Keratinocyte (primary cell): ENCODE measurements at regions not wholly inside any gene's neighbourhood (a gene's known extent, or its start where the extent isn't known, plus 50 kb on each side); places are given as distances from the start of the nearest gene placed in this dataset.

Experiments
- DNase-seq: peaks from one replicate; pipeline ENCODE4 v3.0.0-alpha.2; 2011; ENCODE audit warnings: low read depth, missing footprints, low spot score
- FAIRE-seq: peaks from 2 replicates; lab custom pipeline; 2011; peaks lifted over from hg19 to GRCh38; lab: Jason Lieb, UNC
- H2AFZ ChIP-seq: 2 replicates; pipeline ENCODE4 v1.6.0; 2012; ENCODE audit warnings: low read length, control low read depth, inconsistent platforms; ENCODE audit not compliant: control insufficient read depth
- H3K27ac ChIP-seq: 2 replicates; pipeline ENCODE4 v1.5.1; 2011; ENCODE audit warnings: low read length; ENCODE audit not compliant: control insufficient read depth, insufficient read depth
- H3K27me3 ChIP-seq: 3 replicates; pipeline ENCODE4 v1.6.0; 2011; ENCODE audit warnings: low read length; ENCODE audit not compliant: control insufficient read depth, insufficient read depth; ENCODE audit errors: extremely low read depth
- H3K36me3 ChIP-seq, 2 experiments: 2 replicates in 1 of 2; 3 replicates in 1 of 2; pipeline ENCODE4 v1.5.1; 2011; ENCODE audit warnings: low read length in 2 of 2, mild to moderate bottlenecking in 1 of 2; ENCODE audit not compliant: control insufficient read depth in 2 of 2, insufficient read depth in 2 of 2; ENCODE audit errors: extremely low read depth in 1 of 2
- H3K4me1 ChIP-seq: 3 replicates; pipeline ENCODE4 v1.5.1; 2011; ENCODE audit warnings: low read length; ENCODE audit not compliant: control insufficient read depth, insufficient read depth; ENCODE audit errors: extremely low read depth
- H3K4me2 ChIP-seq: 3 replicates; pipeline ENCODE4 v1.6.0; 2011; ENCODE audit warnings: low read depth, low read length; ENCODE audit not compliant: control insufficient read depth, insufficient read depth; ENCODE audit errors: extremely low read depth
- H3K4me3 ChIP-seq, 3 experiments: fragments of 200-600 bp in 1 of 3; sonication (generic) in 1 of 3; 2 replicates in 2 of 3; 3 replicates in 1 of 3; pipeline ENCODE4 v1.5.1; 2011 to 2016; ENCODE audit warnings: low read length in 3 of 3, mild to moderate bottlenecking in 3 of 3, control low read depth in 2 of 3, inconsistent platforms in 1 of 3, low read depth in 1 of 3, mixed read lengths in 1 of 3, mixed run types in 1 of 3, moderate library complexity in 1 of 3; ENCODE audit not compliant: control insufficient read depth in 2 of 3, insufficient read depth in 2 of 3; ENCODE audit errors: extremely low read depth in 1 of 3
- H3K79me2 ChIP-seq: 2 replicates; pipeline ENCODE4 v1.6.0; 2012; ENCODE audit warnings: low read length; ENCODE audit not compliant: control insufficient read depth, insufficient read depth
- H3K9ac ChIP-seq: 3 replicates; pipeline ENCODE4 v1.6.0; 2011; ENCODE audit warnings: low read length; ENCODE audit not compliant: control insufficient read depth, insufficient read depth; ENCODE audit errors: extremely low read depth
- H3K9me1 ChIP-seq: 3 replicates; pipeline ENCODE4 v1.6.0; 2011; ENCODE audit warnings: low read length; ENCODE audit not compliant: control insufficient read depth, insufficient read depth; ENCODE audit errors: extremely low read depth
- H3K9me3 ChIP-seq: 2 replicates; pipeline ENCODE4 v1.5.1; 2012; ENCODE audit warnings: low read depth, low read length; ENCODE audit not compliant: control insufficient read depth
- H4K20me1 ChIP-seq: 3 replicates; pipeline ENCODE4 v1.6.0; 2011; ENCODE audit warnings: low read length; ENCODE audit not compliant: control insufficient read depth, insufficient read depth; ENCODE audit errors: extremely low read depth
- EZH2 ChIP-seq: IDR thresholded peaks from one replicate; pipeline ENCODE4 v1.6.1; 2012; ENCODE audit warnings: inconsistent platforms, mild to moderate bottlenecking, low read length, moderate library complexity
- dilution Hi-C: fragments of 300-500 bp; cut with MboI; formaldehyde crosslinking; loops from one replicate; pipeline ENCODE4 v1.7.0; 2020; ENCODE audit warnings: low sequenced_read_pairs; ENCODE audit not compliant: extremely low pct_ligation_motif_present
- TF ChIP-seq, protein P1 (sequence below), 3 experiments: IDR thresholded peaks in 1 of 3; conservative IDR thresholded peaks in 1 of 3; optimal IDR thresholded peaks in 1 of 3; 2 replicates in 2 of 3; 3 replicates in 1 of 3; pipeline versions ENCODE3 to v1.5.1; 2011; ENCODE audit warnings: low read length in 3 of 3, mild to moderate bottlenecking in 3 of 3, moderate library complexity in 2 of 3, control low read depth in 1 of 3, inconsistent platforms in 1 of 3; ENCODE audit not compliant: insufficient read depth in 2 of 3; ENCODE audit errors: extremely low read depth in 1 of 3

DNA sequence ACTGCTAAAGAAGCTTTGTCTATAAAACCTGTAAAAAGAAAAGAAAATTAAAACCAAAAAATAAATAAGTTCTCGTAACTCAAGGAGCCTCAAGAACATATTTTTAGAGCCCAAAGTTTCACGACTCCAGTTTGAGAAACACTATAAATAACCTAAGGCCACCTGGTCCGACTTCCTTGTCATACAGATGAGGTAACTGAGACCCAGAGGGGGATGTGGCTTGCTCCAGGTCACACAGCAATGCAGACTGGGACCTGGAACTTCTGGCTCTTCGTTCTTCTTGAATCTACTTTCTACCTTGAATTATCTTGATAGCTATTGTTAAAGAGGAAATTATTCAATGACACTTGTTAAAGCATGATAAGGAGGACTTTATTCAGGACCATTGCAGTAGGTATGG lies 514.8 kb downstream of the CDK5RAP2 start:
- Histone ChIP-seq H3K9me1 (no peaks in the 10 kb centered on the region), H4K20me1 (no peaks in the 10 kb centered on the region), H3K9ac (no peak overlapping the region), H3K4me3 (no peak overlapping the region), H3K9me3 (no peaks in the 10 kb centered on the region), H3K79me2 (no peaks in the 10 kb centered on the region), H3K36me3 (no peaks in the 10 kb centered on the region), H3K4me1 (no peaks in the 10 kb centered on the region), H2AFZ (no peak overlapping the region), H3K4me2 (no peak overlapping the region), H3K27me3 (no peaks in the 10 kb centered on the region), H3K27ac (no peak overlapping the region)
- FAIRE-seq (no peak), DNase-seq (no peak)
- dilution Hi-C loops, result no loop called here
- TF ChIP-seq, protein P1, sequence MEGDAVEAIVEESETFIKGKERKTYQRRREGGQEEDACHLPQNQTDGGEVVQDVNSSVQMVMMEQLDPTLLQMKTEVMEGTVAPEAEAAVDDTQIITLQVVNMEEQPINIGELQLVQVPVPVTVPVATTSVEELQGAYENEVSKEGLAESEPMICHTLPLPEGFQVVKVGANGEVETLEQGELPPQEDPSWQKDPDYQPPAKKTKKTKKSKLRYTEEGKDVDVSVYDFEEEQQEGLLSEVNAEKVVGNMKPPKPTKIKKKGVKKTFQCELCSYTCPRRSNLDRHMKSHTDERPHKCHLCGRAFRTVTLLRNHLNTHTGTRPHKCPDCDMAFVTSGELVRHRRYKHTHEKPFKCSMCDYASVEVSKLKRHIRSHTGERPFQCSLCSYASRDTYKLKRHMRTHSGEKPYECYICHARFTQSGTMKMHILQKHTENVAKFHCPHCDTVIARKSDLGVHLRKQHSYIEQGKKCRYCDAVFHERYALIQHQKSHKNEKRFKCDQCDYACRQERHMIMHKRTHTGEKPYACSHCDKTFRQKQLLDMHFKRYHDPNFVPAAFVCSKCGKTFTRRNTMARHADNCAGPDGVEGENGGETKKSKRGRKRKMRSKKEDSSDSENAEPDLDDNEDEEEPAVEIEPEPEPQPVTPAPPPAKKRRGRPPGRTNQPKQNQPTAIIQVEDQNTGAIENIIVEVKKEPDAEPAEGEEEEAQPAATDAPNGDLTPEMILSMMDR (optimal IDR thresholded peaks at IDR 0.05 in 1 of 3, IDR thresholded peaks at IDR 0.05 in 1 of 3, conservative IDR thresholded peaks at IDR 0.05 in 1 of 3; ENCODE audit: extremely low read depth in 1 of 3, insufficient read depth in 2 of 3, low read length in 3 of 3), result no peak
- TF ChIP-seq EZH2, result no peak

DNA sequence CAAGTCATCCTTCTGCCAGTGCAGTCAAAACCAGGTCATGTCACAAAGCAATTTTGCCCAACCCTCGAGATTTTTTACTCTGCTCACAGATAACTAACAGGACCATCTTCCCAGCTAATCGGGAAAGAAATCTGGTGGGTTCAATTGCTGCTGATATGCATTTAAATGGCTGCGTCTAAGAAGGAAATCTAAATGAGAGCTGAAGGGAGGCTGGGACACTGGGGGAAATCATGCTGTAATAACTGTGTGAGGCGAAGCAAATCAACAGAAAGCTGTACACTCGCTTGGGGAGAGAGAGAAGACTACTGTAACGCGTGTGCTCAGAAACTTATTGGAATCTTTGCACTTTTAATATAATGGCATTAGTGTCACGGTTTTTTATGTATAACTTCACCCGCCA lies 535.0 kb downstream of the CDK5RAP2 start:
- Histone ChIP-seq H3K79me2 (no peaks in the 10 kb centered on the region), H4K20me1 (no peaks in the 10 kb centered on the region), H2AFZ (no peak overlapping the region), H3K4me2 (no peak overlapping the region), H3K9me1 (no peaks in the 10 kb centered on the region), H3K27me3 (no peaks in the 10 kb centered on the region), H3K36me3 (no peaks in the 10 kb centered on the region), H3K4me1 (no peaks in the 10 kb centered on the region), H3K9ac (no peak overlapping the region), H3K9me3 (no peaks in the 10 kb centered on the region), H3K27ac (no peak overlapping the region), H3K4me3 (no peak overlapping the region)
- dilution Hi-C loops, result no loop called here
- TF ChIP-seq, protein P1 (optimal IDR thresholded peaks at IDR 0.05 in 1 of 3, IDR thresholded peaks at IDR 0.05 in 1 of 3, conservative IDR thresholded peaks at IDR 0.05 in 1 of 3; ENCODE audit: extremely low read depth in 1 of 3, insufficient read depth in 2 of 3, low read length in 3 of 3), result no peak
- TF ChIP-seq EZH2, result no peak
- DNase-seq, result no peak
- no peak for FAIRE-seq
